Brain microvascular endothelial cell (primary cell): ENCODE measurements at regions not wholly inside any gene's neighbourhood (a gene's known extent, or its start where the extent isn't known, plus 50 kb on each side); places are given as distances from the start of the nearest gene placed in this dataset.

Source experiments
- DNase-seq: peaks from one replicate; pipeline ENCODE4 v3.0.0-alpha.2; 2020
- H3K27ac ChIP-seq: fragments of 250-450 bp; sonication (Bioruptor Pico); 2 replicates; pipeline ENCODE4 v1.5.1; 2020; ENCODE audit warnings: mild to moderate bottlenecking, moderate library complexity
- H3K27me3 ChIP-seq: fragments of 250-450 bp; sonication (Bioruptor Pico); replicated peaks from 2 replicates; pipeline ENCODE4 v1.5.1; 2020; ENCODE audit warnings: mild to moderate bottlenecking
- H3K36me3 ChIP-seq: fragments of 250-450 bp; sonication (Bioruptor Pico); replicated peaks from 2 replicates; pipeline ENCODE4 v1.5.1; 2020; ENCODE audit warnings: mild to moderate bottlenecking
- H3K4me3 ChIP-seq: 2 replicates; pipeline ENCODE4 v1.5.1; 2011; ENCODE audit warnings: low read depth, mild to moderate bottlenecking, control low read depth, low read length, moderate library complexity
- in situ Hi-C: cut with HindIII; loops from 2 replicates; pipeline ENCODE4 v1.10.0; 2017; ENCODE audit warnings: low sequenced_read_pairs, low pct_ligation_motif_present
- TF ChIP-seq, protein P1 (sequence below): IDR thresholded peaks from 2 replicates; pipeline ENCODE4 v1.5.1; 2011; ENCODE audit warnings: low read depth, mild to moderate bottlenecking, moderate library complexity, low read length, control low read depth, inconsistent platforms; ENCODE audit errors: missing control alignments

DNA sequence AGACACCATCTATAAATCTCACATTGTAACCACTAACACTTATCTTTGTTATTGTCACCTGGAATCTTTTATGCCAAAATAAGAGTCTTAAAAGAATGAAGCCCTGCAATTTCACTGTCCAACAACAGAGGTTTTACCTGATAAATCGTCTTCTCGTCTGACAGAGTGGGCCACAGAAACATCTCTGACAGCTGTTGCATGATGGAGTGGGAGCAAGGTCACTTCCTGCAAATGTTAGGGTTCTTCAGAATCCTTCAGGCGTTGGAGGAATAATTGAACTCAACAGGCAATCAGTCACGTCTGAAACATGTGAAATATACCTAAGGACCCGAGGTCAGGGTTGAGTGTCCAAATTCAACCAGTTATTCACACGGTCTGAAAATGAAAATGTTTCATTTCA lies 353.6 kb downstream of the TRIML1 start:
- in situ Hi-C loops = no loop called here
- no peak overlapping the region for H3K4me3 ChIP-seq
- H3K27me3 ChIP-seq = no peaks in the 10 kb centered on the region
- no peak for DNase-seq
- H3K36me3 ChIP-seq = no peaks in the 10 kb centered on the region
- TF ChIP-seq, protein P1, sequence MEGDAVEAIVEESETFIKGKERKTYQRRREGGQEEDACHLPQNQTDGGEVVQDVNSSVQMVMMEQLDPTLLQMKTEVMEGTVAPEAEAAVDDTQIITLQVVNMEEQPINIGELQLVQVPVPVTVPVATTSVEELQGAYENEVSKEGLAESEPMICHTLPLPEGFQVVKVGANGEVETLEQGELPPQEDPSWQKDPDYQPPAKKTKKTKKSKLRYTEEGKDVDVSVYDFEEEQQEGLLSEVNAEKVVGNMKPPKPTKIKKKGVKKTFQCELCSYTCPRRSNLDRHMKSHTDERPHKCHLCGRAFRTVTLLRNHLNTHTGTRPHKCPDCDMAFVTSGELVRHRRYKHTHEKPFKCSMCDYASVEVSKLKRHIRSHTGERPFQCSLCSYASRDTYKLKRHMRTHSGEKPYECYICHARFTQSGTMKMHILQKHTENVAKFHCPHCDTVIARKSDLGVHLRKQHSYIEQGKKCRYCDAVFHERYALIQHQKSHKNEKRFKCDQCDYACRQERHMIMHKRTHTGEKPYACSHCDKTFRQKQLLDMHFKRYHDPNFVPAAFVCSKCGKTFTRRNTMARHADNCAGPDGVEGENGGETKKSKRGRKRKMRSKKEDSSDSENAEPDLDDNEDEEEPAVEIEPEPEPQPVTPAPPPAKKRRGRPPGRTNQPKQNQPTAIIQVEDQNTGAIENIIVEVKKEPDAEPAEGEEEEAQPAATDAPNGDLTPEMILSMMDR = no peak
- no peak overlapping the region for H3K27ac ChIP-seq

DNA sequence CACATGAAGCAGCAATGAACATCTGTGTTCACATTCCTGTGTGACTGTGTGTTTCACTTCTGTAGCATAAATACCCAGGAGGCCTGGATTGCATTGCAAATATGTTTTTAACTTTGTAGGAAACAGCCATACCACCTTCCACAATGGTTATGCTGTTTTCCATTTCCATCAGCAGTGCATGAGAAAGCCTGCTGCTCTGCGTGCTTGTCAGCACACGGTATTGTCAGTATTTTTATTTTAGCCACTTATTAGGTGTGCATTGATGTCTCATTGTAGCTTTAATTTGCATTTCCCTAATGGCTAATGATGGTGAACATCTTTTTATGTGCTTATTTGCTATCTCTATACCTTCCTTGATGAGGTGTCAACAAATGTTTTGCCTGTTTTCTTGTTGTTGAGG lies 355.9 kb downstream of the TRIML1 start:
- no peak for DNase-seq
- H3K27ac ChIP-seq = no peak overlapping the region
- TF ChIP-seq, protein P1 = no peak
- no peak overlapping the region for H3K4me3 ChIP-seq
- H3K27me3 ChIP-seq = no peaks in the 10 kb centered on the region
- in situ Hi-C loops = no loop called here
- H3K36me3 ChIP-seq = no peaks in the 10 kb centered on the region

DNA sequence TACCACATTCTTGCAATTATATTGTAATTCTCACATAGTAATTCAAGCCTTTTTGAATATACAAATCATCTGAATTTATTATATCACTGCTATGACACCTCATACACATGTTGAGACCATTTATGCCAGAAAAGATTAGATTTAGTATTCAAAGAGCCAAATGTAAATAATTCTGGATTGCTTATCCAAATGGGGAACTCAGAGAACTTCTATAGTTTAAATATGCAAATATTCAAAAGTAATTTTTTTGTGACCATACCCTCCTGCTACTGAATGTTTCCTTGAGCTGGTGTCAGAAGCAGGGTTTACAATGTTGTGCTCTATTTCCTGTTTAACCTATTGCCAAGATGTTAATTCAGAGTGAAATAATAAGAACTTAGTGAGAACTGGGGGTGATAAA lies 372.2 kb downstream of the TRIML1 start:
- Histone ChIP-seq H3K36me3 (no peaks in the 10 kb centered on the region), H3K4me3 (no peak overlapping the region), H3K27ac (no peak overlapping the region), H3K27me3 (no peaks in the 10 kb centered on the region)
- TF ChIP-seq, protein P1 = no peak
- in situ Hi-C loops = no loop called here
- DNase-seq = no peak

- Histone ChIP-seq H3K27me3 (no peaks in the 10 kb centered on the region), H3K27ac (no peak overlapping the region), H3K4me3 (no peak overlapping the region), H3K36me3 (no peaks in the 10 kb centered on the region)
- TF ChIP-seq, protein P1 = no peak
- in situ Hi-C loops = no loop called here
- no peak for DNase-seq
Observed at GRCh38 chr4:188532751-188533150, 393.5 kb downstream of the TRIML1 start.

DNA sequence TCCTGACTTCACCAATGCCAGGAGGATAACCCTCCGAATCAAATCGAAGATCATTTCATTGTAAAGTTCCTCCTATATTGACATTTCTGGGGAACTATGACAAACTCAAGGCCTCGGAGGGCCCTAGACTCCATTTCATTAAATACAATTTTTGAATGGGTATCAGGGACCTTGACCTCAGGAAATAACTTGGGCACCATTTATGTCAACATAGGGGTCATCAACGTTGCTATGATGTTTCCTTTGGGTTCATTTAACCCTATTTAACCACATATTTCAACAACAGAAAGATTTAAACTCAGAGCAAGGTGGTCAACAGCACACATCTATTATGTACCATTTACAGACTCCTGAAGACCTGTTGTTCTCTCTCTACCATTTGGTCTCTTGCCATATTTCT lies 395.1 kb downstream of the TRIML1 start:
- TF ChIP-seq, protein P1 = no peak

DNA sequence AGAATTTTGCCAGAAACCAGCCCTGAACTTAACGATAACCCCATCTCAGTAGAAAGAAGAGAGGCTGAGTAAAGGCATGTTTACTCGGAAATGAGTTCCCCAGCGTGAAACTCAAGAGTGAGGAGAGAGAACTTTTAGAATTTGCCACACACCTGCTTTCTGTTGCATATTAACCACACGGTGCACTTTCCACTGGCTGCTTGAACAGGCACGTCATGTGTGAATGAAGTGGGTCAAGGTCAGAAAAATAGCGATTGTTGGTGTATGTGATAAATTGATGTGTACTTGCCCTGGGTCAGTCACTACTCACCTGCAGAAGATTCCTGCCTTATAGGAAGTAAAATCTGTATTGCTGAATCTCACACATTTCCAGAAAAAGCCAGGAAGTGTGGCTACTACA lies 395.7 kb downstream of the TRIML1 start:
- no peak for DNase-seq
- in situ Hi-C loops = no loop called here

More for the DNA sequence above, 395.1 kb downstream of the TRIML1 start:
- in situ Hi-C loops = no loop called here
- Histone ChIP-seq H3K27ac (no peak overlapping the region), H3K27me3 (no peaks in the 10 kb centered on the region), H3K4me3 (no peak overlapping the region), H3K36me3 (no peaks in the 10 kb centered on the region)
- DNase-seq = no peak

More for the DNA sequence above, 395.7 kb downstream of the TRIML1 start:
- no peaks in the 10 kb centered on the region for H3K27me3 ChIP-seq
- no peaks in the 10 kb centered on the region for H3K36me3 ChIP-seq
- no peak overlapping the region for H3K27ac ChIP-seq
- H3K4me3 ChIP-seq = no peak overlapping the region
- TF ChIP-seq, protein P1 = no peak
